NCI-H1048 (cell line): ENCODE measurements at regions not wholly inside any gene's neighbourhood (a gene's known extent, or its start where the extent isn't known, plus 50 kb on each side); places are given as distances from the start of the nearest gene placed in this dataset.
"Not testable (repeated sequence)": the region's sequence is repeated elsewhere in the genome, so short reads cannot be mapped to it uniquely, and the experiment has no call there.

Experiments used
- DNase-seq: peaks from one replicate; lab custom pipeline; 2025; lab: John Stamatoyannopoulos, UW

- DNase-seq: no peak
These were observed 60.8 kb upstream of the CCDC179 start for GRCh38 chr11:22920939-22921565.

GRCh38 chr11:22922672-22923071 lies 62.4 kb upstream of the CCDC179 start:
- no peak for DNase-seq

GRCh38 chr11:22923561-22923960 lies 63.3 kb upstream of the CCDC179 start:
- no peak for DNase-seq

GRCh38 chr11:22926341-22926740 lies 66.1 kb upstream of the CCDC179 start:
- no peak for DNase-seq

GRCh38 chr11:22927793-22928192 lies 67.5 kb upstream of the CCDC179 start:
- DNase-seq: no peak

GRCh38 chr11:22928207-22928917 lies 68.1 kb upstream of the CCDC179 start:
- DNase-seq: no peak

- no peak for DNase-seq
These were observed 70.7 kb upstream of the CCDC179 start for GRCh38 chr11:22930816-22931594.

GRCh38 chr11:22938691-22939090 lies 78.4 kb upstream of the CCDC179 start:
- no peak for DNase-seq

- not testable (repeated sequence) for DNase-seq
These were observed 81.3 kb upstream of the CCDC179 start for GRCh38 chr11:22941544-22941943.

- no peak for DNase-seq
These were observed 97.5 kb upstream of the CCDC179 start for GRCh38 chr11:22957786-22958185.

GRCh38 chr11:22974251-22974650 lies 114.0 kb upstream of the CCDC179 start:
- no peak for DNase-seq

GRCh38 chr11:22976146-22976545 lies 115.9 kb upstream of the CCDC179 start:
- DNase-seq: no peak

GRCh38 chr11:22982903-22983302 lies 122.6 kb upstream of the CCDC179 start:
- no peak for DNase-seq

- no peak for DNase-seq
These were observed 123.8 kb upstream of the CCDC179 start for GRCh38 chr11:22984045-22984444.

- DNase-seq: no peak
These were observed 129.1 kb upstream of the CCDC179 start for GRCh38 chr11:22989371-22989770.

- no peak for DNase-seq
These were observed 130.9 kb upstream of the CCDC179 start for GRCh38 chr11:22991196-22991595.

GRCh38 chr11:23006730-23007129 lies 146.5 kb upstream of the CCDC179 start:
- no peak for DNase-seq

GRCh38 chr11:23010790-23011335 lies 150.6 kb upstream of the CCDC179 start:
- DNase-seq: no peak

GRCh38 chr11:23012930-23013329 lies 152.7 kb upstream of the CCDC179 start:
- DNase-seq: no peak

- DNase-seq: no peak
These were observed 153.2 kb upstream of the CCDC179 start for GRCh38 chr11:23013509-23013908.

GRCh38 chr11:23021287-23021863 lies 161.1 kb upstream of the CCDC179 start:
- DNase-seq: no peak

- no peak for DNase-seq
These were observed 162.6 kb upstream of the CCDC179 start for GRCh38 chr11:23022854-23023253.
